Gastroesophageal sphincter (tissue), 4 donors: ENCODE measurements at regions not wholly inside any gene's neighbourhood (a gene's known extent, or its start where the extent isn't known, plus 50 kb on each side); places are given as distances from the start of the nearest gene placed in this dataset.
A peak's percentile ranks its signal among the peaks of the same experiment; 100 is the strongest.
"Not testable (repeated sequence)": the region's sequence is repeated elsewhere in the genome, so short reads cannot be mapped to it uniquely, and the experiment has no call there.

Experiments
- ATAC-seq: fragments of 150-250 bp; one replicate; pipeline ENCODE4 v1.9.1; 2016; ENCODE audit warnings: mild to moderate bottlenecking, moderate library complexity
- H3K27ac ChIP-seq, 4 donors: fragments of 200-600 bp; sonication (generic) in 3 of 4; 1 replicate in 3 of 4; 2 replicates in 1 of 4; pipeline ENCODE4 v1.5.1; 2016 to 2019
- H3K27me3 ChIP-seq: fragments of 200-600 bp; sonication (generic); one replicate; pipeline ENCODE4 v1.5.1; 2019
- H3K36me3 ChIP-seq, 2 donors: fragments of 200-600 bp; sonication (generic); one replicate each; pipeline ENCODE4 v1.5.1; 2019; ENCODE audit warnings: control low read depth in 1 of 2
- H3K4me1 ChIP-seq, 3 donors: fragments of 200-600 bp; sonication (generic); 1 replicate in 2 of 3; 2 replicates in 1 of 3; pipeline ENCODE4 v1.5.1; 2016 to 2019; ENCODE audit warnings: control low read depth in 2 of 3
- H3K4me3 ChIP-seq, 2 donors: fragments of 200-600 bp; sonication (generic); one replicate each; pipeline ENCODE4 v1.5.1; 2019; ENCODE audit warnings: mild to moderate bottlenecking in 1 of 2, moderate library complexity in 1 of 2
- H3K9me3 ChIP-seq, 3 donors: fragments of 200-600 bp; sonication (generic); one replicate each; pipeline ENCODE4 v1.5.1; 2017 to 2019; ENCODE audit warnings: control low read depth in 2 of 3
- EP300 ChIP-seq: sonication (generic); formaldehyde crosslinking; IDR thresholded peaks from one replicate; pipeline ENCODE4 v1.6.1; 2017; ENCODE audit warnings: antibody characterized with exemption, mild to moderate bottlenecking
- POLR2A ChIP-seq, 2 donors: fragments of 450-650 bp; IDR thresholded peaks; one replicate each; pipeline ENCODE4 v1.6.1; 2017; ENCODE audit warnings: antibody characterized with exemption in 2 of 2, mild to moderate bottlenecking in 2 of 2, moderate library complexity in 1 of 2
- POLR2AphosphoS5 ChIP-seq: sonication (generic); formaldehyde crosslinking; IDR thresholded peaks from one replicate; pipeline ENCODE4 v1.6.1; 2017; ENCODE audit warnings: antibody characterized with exemption
- WGBS, 2 donors: methylation state at CpG; one replicate each; pipeline ENCODE4 v1.1.5; 2018; ENCODE audit warnings: low coverage in 1 of 2; 5-methylcytosine and 5-hydroxymethylcytosine counted together
- TF ChIP-seq, protein P1 (sequence below), 4 experiments: fragments of 200-600 bp in 2 of 4; fragments of 450-650 bp in 2 of 4; sonication (generic) in 1 of 4; IDR thresholded peaks; one replicate each; pipeline ENCODE4 v1.5.1; 2017 to 2019; ENCODE audit warnings: antibody characterized with exemption in 4 of 4, mild to moderate bottlenecking in 2 of 4, moderate library complexity in 2 of 4

DNA sequence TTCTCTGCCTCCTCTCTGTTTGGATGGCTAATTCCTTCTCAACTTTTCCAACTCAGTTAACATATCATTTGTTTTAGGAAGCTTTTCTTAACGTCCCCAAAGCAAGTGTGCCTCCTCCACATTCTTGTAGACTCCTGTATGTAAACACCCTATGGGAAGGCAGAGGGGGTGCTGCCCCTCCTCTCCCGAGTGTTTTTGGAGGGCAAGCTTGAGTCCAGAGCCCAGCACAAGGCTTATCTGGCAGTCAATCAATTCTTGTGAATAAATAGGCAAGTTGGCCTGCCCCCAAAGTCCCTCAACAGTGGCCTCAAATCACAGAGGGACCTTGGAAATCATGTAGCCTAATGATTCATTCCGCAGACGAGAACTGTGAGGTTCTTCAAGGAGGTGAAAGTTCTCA, 305.6 kb downstream of the RPS24 start:
- Histone ChIP-seq H3K36me3 (no peaks in the 10 kb centered on the region), H3K9me3 (no peaks in the 10 kb centered on the region), H3K27me3 (no peaks in the 10 kb centered on the region), H3K27ac (peak overlapping the region in 1 of 4 donors; percentile 1), H3K4me1 (peaks cover 0 to 59% (median 16%) of the 10 kb centered on the region in 3 donors), H3K4me3 (no peak overlapping the region)
- no peak for TF ChIP-seq POLR2AphosphoS5
- TF ChIP-seq POLR2A (IDR thresholded peaks at IDR 0.05) = no peak
- TF ChIP-seq, protein P1, sequence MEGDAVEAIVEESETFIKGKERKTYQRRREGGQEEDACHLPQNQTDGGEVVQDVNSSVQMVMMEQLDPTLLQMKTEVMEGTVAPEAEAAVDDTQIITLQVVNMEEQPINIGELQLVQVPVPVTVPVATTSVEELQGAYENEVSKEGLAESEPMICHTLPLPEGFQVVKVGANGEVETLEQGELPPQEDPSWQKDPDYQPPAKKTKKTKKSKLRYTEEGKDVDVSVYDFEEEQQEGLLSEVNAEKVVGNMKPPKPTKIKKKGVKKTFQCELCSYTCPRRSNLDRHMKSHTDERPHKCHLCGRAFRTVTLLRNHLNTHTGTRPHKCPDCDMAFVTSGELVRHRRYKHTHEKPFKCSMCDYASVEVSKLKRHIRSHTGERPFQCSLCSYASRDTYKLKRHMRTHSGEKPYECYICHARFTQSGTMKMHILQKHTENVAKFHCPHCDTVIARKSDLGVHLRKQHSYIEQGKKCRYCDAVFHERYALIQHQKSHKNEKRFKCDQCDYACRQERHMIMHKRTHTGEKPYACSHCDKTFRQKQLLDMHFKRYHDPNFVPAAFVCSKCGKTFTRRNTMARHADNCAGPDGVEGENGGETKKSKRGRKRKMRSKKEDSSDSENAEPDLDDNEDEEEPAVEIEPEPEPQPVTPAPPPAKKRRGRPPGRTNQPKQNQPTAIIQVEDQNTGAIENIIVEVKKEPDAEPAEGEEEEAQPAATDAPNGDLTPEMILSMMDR (IDR thresholded peaks at IDR 0.05) = no peak
- no peak for TF ChIP-seq EP300
- ATAC-seq = no peak
- WGBS, 2 donors = 31 to 40% methylated on average over 3 to 4 of the region's 4 CpGs

DNA sequence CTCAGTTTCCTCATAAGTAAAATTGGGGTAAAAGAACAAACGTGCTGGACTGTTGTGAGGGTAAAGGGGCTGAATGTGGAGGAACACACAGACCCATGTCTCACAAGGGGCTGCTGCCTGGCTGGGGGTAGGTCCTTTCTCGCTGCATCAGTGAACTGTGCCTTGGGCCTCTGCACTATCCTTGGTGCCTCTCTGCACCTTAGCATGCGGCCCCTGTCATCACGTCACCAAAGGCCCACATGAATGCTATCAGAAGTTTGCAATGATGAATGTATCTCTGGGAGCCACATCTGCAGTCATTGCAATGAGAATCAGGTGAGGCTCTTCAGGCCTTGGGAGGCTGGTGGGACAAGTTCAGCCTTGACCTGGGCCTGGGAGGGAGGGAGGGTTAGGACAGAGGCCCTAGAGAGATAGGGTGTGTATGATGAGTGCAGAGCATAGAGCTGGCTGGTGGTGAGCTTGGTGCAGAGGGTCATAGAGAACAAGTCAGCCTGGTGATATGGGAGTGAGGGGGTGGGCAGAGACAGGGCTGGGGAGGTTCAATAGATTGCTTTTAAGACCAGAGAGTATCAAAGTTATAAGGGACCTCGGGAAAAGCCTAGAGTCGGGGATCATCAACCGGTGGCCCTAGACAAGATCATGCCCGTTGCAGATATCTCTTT, 308.4 kb downstream of the RPS24 start:
- WGBS, 2 donors = 92 to 97% methylated on average over 5 to 6 of the region's 8 CpGs
- peaks cover 0 to 31% (median 0%) of the 10 kb centered on the region in 3 donors for H3K4me1 ChIP-seq
- ATAC-seq = no peak
- no peak overlapping the region for H3K27ac ChIP-seq
- no peak overlapping the region for H3K4me3 ChIP-seq
- H3K9me3 ChIP-seq = no peaks in the 10 kb centered on the region
- H3K27me3 ChIP-seq = no peaks in the 10 kb centered on the region
- TF ChIP-seq POLR2AphosphoS5 = no peak
- no peak for TF ChIP-seq POLR2A (IDR thresholded peaks at IDR 0.05)
- TF ChIP-seq EP300 = no peak
- TF ChIP-seq, protein P1 (IDR thresholded peaks at IDR 0.05) = no peak
- no peaks in the 10 kb centered on the region for H3K36me3 ChIP-seq

DNA sequence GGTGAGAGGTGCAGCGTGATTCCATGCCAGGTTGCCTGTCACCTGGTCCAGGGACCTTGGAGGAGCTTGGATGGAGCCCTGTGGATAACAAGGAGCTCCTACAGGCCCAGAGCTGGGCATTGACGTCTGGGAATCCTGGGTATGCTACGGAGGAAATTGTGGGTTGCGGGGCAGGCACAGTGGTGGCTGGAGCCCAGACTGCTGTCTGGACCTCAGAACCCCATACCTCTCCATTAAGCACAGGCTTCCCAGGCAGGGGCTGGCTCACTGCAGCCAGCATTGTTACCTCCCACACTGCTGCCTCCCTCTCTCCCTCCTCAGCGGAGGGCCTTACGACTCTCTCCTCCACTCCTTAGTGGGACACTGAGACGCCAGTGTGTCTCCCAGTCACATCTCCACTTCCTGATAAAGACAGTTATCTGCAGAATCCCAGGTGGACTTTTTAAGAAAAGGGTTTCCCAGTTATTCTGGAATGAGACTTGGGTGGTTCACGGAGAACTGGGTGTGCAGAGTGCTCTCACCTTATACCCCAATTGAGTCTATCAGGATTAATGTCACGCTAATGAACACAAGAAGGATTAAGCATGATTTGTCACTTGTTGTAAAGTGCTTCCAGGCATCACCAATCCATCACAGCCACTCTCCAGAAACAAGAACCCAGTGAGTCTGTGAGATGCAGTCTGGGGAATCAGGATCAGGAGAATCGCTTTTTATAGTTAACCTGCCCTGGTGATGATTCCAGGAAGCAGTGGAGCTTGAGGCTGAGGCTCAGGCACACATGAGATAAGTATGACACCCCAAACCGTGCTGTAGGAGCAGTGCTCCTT, 309.4 kb downstream of the RPS24 start:
- H3K36me3 ChIP-seq = no peaks in the 10 kb centered on the region
- no peak for TF ChIP-seq EP300
- H3K27me3 ChIP-seq = no peaks in the 10 kb centered on the region
- H3K4me3 ChIP-seq = no peak overlapping the region
- 72 to 89% methylated on average over 3 to 9 of the region's 11 CpGs for WGBS, 2 donors
- H3K27ac ChIP-seq = no peak overlapping the region
- ATAC-seq = no peak
- H3K4me1 ChIP-seq = peaks cover 0 to 22% (median 0%) of the 10 kb centered on the region in 3 donors
- no peaks in the 10 kb centered on the region for H3K9me3 ChIP-seq

DNA sequence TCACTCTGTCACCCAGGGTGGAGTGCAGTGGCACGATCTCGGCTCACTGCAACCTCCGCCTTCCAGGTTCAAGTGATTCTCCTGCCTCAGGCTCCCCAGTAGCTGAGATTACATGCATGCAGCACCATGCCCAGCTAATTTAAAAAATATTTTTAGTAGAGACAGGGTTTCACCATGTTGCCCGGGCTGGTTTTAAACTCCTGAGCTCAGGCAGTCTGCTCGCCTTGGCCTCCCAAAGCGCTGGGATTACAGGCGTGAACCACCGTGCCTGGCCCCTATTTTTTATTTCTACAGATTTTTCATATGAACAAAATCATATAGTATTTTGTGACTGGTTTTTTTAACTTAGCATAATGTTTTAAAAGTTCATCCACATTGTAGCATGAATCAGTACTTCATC, 310.6 kb downstream of the RPS24 start:
- not testable (repeated sequence) for H3K4me1 ChIP-seq, H3K4me3 ChIP-seq, ATAC-seq, H3K27ac ChIP-seq, H3K27me3 ChIP-seq, H3K36me3 ChIP-seq, H3K9me3 ChIP-seq
- WGBS, 2 donors = 89 to 97% methylated on average over 5 to 7 of the region's 8 CpGs

DNA sequence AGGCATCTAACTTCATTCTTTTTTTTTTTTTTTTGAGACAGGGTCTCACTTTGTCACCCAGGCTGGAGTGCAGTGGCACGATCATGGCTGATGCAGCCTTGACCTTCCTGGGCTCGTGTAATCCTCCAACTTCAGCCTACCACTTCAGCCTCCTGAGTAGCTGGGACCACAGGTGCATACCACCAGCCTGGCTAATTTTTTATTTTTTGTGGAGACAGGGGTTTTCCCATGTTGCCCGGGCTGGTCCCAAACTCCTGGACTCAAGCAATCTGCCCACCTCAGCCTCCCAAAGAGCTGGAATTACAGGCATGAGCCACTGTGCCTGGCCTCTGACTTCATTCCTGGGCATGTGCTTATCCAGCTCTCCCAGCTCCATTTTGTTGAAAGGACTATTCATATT, 311.9 kb downstream of the RPS24 start:
- not testable (repeated sequence) for H3K9me3 ChIP-seq, H3K4me3 ChIP-seq, H3K36me3 ChIP-seq, H3K27me3 ChIP-seq, H3K4me1 ChIP-seq, H3K27ac ChIP-seq, ATAC-seq
- 90% methylated on average over 2 of the region's 3 CpGs; no CpG with 5 or more reads in 1 of the 2 donors for WGBS, 2 donors

DNA sequence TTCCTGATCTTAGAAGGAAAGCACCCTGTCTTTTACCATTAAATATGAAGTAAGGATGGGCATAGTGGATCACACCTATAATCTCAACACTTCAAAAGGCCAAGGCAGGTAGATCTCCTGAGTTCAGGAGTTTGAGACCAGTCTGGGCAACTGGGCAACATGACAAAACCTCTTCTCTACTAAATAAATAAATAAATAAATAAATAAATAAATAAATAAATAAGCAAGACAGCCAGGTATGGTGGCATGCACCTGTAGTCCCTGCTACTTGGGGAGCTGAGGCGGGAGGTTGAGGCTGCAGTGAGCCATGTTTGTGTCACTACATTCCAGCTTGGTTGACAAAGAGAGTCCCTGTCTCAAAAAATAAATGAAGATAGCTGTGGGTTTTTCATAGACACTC, 313.1 kb downstream of the RPS24 start:
- Histone ChIP-seq H3K9me3 (no peaks in the 10 kb centered on the region), H3K4me1 (no peaks in the 10 kb centered on the region), H3K27ac (no peak overlapping the region), H3K27me3 (no peaks in the 10 kb centered on the region), H3K4me3 (no peak overlapping the region), H3K36me3 (no peaks in the 10 kb centered on the region)
- no peak for ATAC-seq
- no peak for TF ChIP-seq POLR2A (IDR thresholded peaks at IDR 0.05)
- TF ChIP-seq POLR2AphosphoS5 = no peak
- TF ChIP-seq, protein P1 (IDR thresholded peaks at IDR 0.05) = no peak
- no peak for TF ChIP-seq EP300
- WGBS, 2 donors = 91% methylated on average over 1 of the region's 1 CpG; no CpG with 5 or more reads in 1 of the 2 donors
